H1 (cell line): ENCODE measurements at regions not wholly inside any gene's neighbourhood (a gene's known extent, or its start where the extent isn't known, plus 50 kb on each side); places are given as distances from the start of the nearest gene placed in this dataset.

Experiments
- CTCF ChIA-PET: fragments of 300-600 bp; sonication (Branson Sonifier 250); formaldehyde crosslinking; loops from one replicate; lab custom pipeline; 2021; ENCODE audit not compliant: partially characterized antibody; lab: Charles Lee
- POLR2A ChIA-PET: fragments of 300-600 bp; sonication (Branson Sonifier 250); formaldehyde crosslinking; loops from one replicate; lab custom pipeline; 2021; ENCODE audit warnings: inconsistent platforms; ENCODE audit not compliant: partially characterized antibody; lab: Charles Lee
- DNase-seq, 2 experiments: peaks; one replicate each; pipeline versions ENCODE4 v3.0.0 to v3.0.0-alpha.2; 2010 to 2022; ENCODE audit warnings: low spot score in 2 of 2, low read depth in 1 of 2, mixed read lengths in 1 of 2
- FAIRE-seq: peaks from 2 replicates; lab custom pipeline; 2011; peaks lifted over from hg19 to GRCh38; lab: Jason Lieb, UNC
- H2AFZ ChIP-seq: 2 replicates; pipeline ENCODE4 v1.8.1; 2012; ENCODE audit warnings: low read length, inconsistent platforms
- H2AK5ac ChIP-seq: 2 replicates; pipeline ENCODE4 v1.6.1; 2013; ENCODE audit warnings: low read depth, low read length
- H2BK120ac ChIP-seq: replicated peaks from 2 replicates; pipeline ENCODE3; 2013; ENCODE audit warnings: low read depth, low read length, inconsistent platforms
- H2BK12ac ChIP-seq: 2 replicates; pipeline ENCODE4 v1.6.1; 2013; ENCODE audit warnings: low read depth, low read length
- H2BK15ac ChIP-seq: 2 replicates; pipeline ENCODE4 v1.6.1; 2013; ENCODE audit warnings: low read length
- H2BK20ac ChIP-seq: 2 replicates; pipeline ENCODE4 v1.6.1; 2013; ENCODE audit warnings: low read length
- H2BK5ac ChIP-seq: 2 replicates; pipeline ENCODE4 v1.6.1; 2013; ENCODE audit warnings: low read depth, low read length
- H3K14ac ChIP-seq: 2 replicates; pipeline ENCODE4 v1.6.1; 2013; ENCODE audit warnings: inconsistent platforms; ENCODE audit not compliant: insufficient read length
- H3K18ac ChIP-seq: 2 replicates; pipeline ENCODE4 v1.6.1; 2013; ENCODE audit warnings: low read length; ENCODE audit errors: extremely low read depth
- H3K23ac ChIP-seq: 2 replicates; pipeline ENCODE4 v1.6.1; 2013; ENCODE audit warnings: inconsistent platforms; ENCODE audit not compliant: insufficient read length
- H3K23me2 ChIP-seq: 2 replicates; pipeline ENCODE4 v1.6.1; 2013; ENCODE audit warnings: low read depth, low read length
- H3K27ac ChIP-seq: 2 replicates; pipeline ENCODE4 v1.6.1; 2011; ENCODE audit warnings: low read depth, low read length, inconsistent platforms
- H3K27me3 ChIP-seq, 4 experiments: replicated peaks in 1 of 4; 1 replicate in 1 of 4; 2 replicates in 3 of 4; pipeline versions ENCODE4 v1.6.1 to v1.8.1; 2011 to 2013; ENCODE audit warnings: low read length in 3 of 4, mild to moderate bottlenecking in 3 of 4, inconsistent platforms in 2 of 4, mixed read lengths in 2 of 4, moderate library complexity in 1 of 4; ENCODE audit not compliant: control insufficient read depth in 3 of 4, insufficient read depth in 3 of 4; ENCODE audit errors: extremely low read depth in 1 of 4
- H3K36me3 ChIP-seq, 4 experiments: 2 replicates each; pipeline versions ENCODE4 v1.6.1 to v1.8.1; 2011 to 2013; ENCODE audit warnings: mild to moderate bottlenecking in 4 of 4, low read length in 3 of 4, moderate library complexity in 2 of 4, control low read depth in 1 of 4, inconsistent platforms in 1 of 4; ENCODE audit not compliant: insufficient read depth in 4 of 4, control insufficient read depth in 2 of 4
- H3K4ac ChIP-seq: replicated peaks from 2 replicates; pipeline ENCODE3; 2013; ENCODE audit warnings: low read length, low read depth, mixed read lengths, inconsistent platforms; ENCODE audit not compliant: insufficient read length
- H3K4me1 ChIP-seq, 4 experiments: replicated peaks in 1 of 4; 1 replicate in 1 of 4; 2 replicates in 3 of 4; pipeline versions ENCODE4 v1.6.1 to v1.8.1; 2011 to 2013; ENCODE audit warnings: low read length in 3 of 4, inconsistent platforms in 2 of 4, mixed read lengths in 1 of 4; ENCODE audit not compliant: insufficient read depth in 4 of 4, control insufficient read depth in 3 of 4
- H3K4me2 ChIP-seq, 2 experiments: 2 replicates each; pipeline versions ENCODE4 v1.6.1 to v1.8.1; 2011 to 2013; ENCODE audit warnings: low read depth in 2 of 2, low read length in 2 of 2, control low read depth in 1 of 2, inconsistent platforms in 1 of 2, mild to moderate bottlenecking in 1 of 2; ENCODE audit not compliant: insufficient read depth in 1 of 2
- H3K4me3 ChIP-seq, 4 experiments: fragments of 200-600, 300-600 bp in 1 of 4; sonication (generic), shearing (Covaris generic), sonication (Bioruptor Twin) in 1 of 4; 2 replicates each; pipeline versions ENCODE4 v1.5.1 to v1.8.1; 2011 to 2016; ENCODE audit warnings: low read length in 4 of 4, low read depth in 3 of 4, control low read depth in 2 of 4, inconsistent platforms in 2 of 4, mild to moderate bottlenecking in 2 of 4, mixed read lengths in 1 of 4, moderate library complexity in 1 of 4; ENCODE audit not compliant: insufficient read depth in 2 of 4; ENCODE audit errors: extremely low read depth in 1 of 4
- H3K56ac ChIP-seq: replicated peaks from 2 replicates; pipeline ENCODE3; 2013; ENCODE audit warnings: low read depth, mild to moderate bottlenecking, mixed read lengths, low read length, inconsistent platforms; ENCODE audit not compliant: insufficient read length
- H3K79me1 ChIP-seq: 2 replicates; pipeline ENCODE4 v1.6.1; 2013; ENCODE audit warnings: low read depth, low read length, control low read depth
- H3K79me2 ChIP-seq, 2 experiments: 2 replicates each; pipeline versions ENCODE4 v1.6.1 to v1.8.1; 2012 to 2013; ENCODE audit warnings: low read length in 2 of 2, mild to moderate bottlenecking in 2 of 2, inconsistent platforms in 1 of 2; ENCODE audit not compliant: insufficient read depth in 2 of 2, control insufficient read depth in 1 of 2
- H3K9ac ChIP-seq, 4 experiments: replicated peaks in 1 of 4; 1 replicate in 1 of 4; 2 replicates in 3 of 4; pipeline versions ENCODE4 v1.6.1 to v1.8.1; 2011 to 2013; ENCODE audit warnings: low read depth in 3 of 4, low read length in 3 of 4, control low read depth in 2 of 4, mild to moderate bottlenecking in 2 of 4, moderate library complexity in 2 of 4, inconsistent platforms in 1 of 4; ENCODE audit errors: extremely low read depth in 1 of 4
- H3K9me3 ChIP-seq, 2 experiments: 2 replicates each; pipeline versions ENCODE4 v1.6.1 to v1.8.1; 2012 to 2013; ENCODE audit warnings: mild to moderate bottlenecking in 2 of 2, moderate library complexity in 2 of 2, control low read depth in 1 of 2, inconsistent platforms in 1 of 2, low read depth in 1 of 2, low read length in 1 of 2, mixed read lengths in 1 of 2; ENCODE audit not compliant: insufficient read depth in 2 of 2
- H4K20me1 ChIP-seq, 2 experiments: replicated peaks in 1 of 2; 2 replicates each; pipeline versions ENCODE3 to v1.8.1; 2011 to 2013; ENCODE audit warnings: inconsistent platforms in 2 of 2, low read length in 2 of 2, mild to moderate bottlenecking in 1 of 2; ENCODE audit not compliant: insufficient read depth in 2 of 2, control insufficient read depth in 1 of 2
- H4K5ac ChIP-seq: 2 replicates; pipeline ENCODE4 v1.6.1; 2013; ENCODE audit warnings: low read length, low read depth, mixed read lengths, inconsistent platforms; ENCODE audit not compliant: insufficient read length
- H4K8ac ChIP-seq: 2 replicates; pipeline ENCODE4 v1.8.0; 2013; ENCODE audit warnings: mild to moderate bottlenecking, moderate library complexity, low read length, inconsistent platforms; ENCODE audit not compliant: insufficient read depth; ENCODE audit errors: extremely low read depth
- H4K91ac ChIP-seq: replicated peaks from 2 replicates; pipeline ENCODE3; 2013; ENCODE audit warnings: low read length, mixed read lengths, inconsistent platforms; ENCODE audit not compliant: insufficient read length
- BCL11A ChIP-seq, 2 experiments: IDR thresholded peaks; one replicate each; pipeline ENCODE4 v1.6.1; 2011; ENCODE audit warnings: low read depth in 2 of 2, low read length in 2 of 2, mild to moderate bottlenecking in 2 of 2
- BRCA1 ChIP-seq: IDR thresholded peaks from 2 replicates; pipeline ENCODE4 v1.6.1; 2012; ENCODE audit warnings: low read depth, low read length, improper control_type of control experiment
- CHD2 ChIP-seq: IDR thresholded peaks from 2 replicates; pipeline ENCODE4 v1.6.1; 2012; ENCODE audit warnings: low read length, improper control_type of control experiment
- CTBP2 ChIP-seq: IDR thresholded peaks from 2 replicates; pipeline ENCODE4 v1.7.0; 2011; ENCODE audit warnings: borderline replicate concordance, mild to moderate bottlenecking, moderate library complexity, mixed read lengths, low read length; ENCODE audit not compliant: insufficient read depth, insufficient read length
- EGR1 ChIP-seq: IDR thresholded peaks from 2 replicates; pipeline ENCODE4 v1.6.1; 2011; ENCODE audit warnings: low read depth, low read length, borderline replicate concordance
- JUN ChIP-seq: IDR thresholded peaks from 2 replicates; pipeline ENCODE4 v1.6.1; 2011; ENCODE audit warnings: low read depth, mild to moderate bottlenecking, improper control_type of control experiment, low read length
- NANOG ChIP-seq: IDR thresholded peaks from 2 replicates; pipeline ENCODE4 v1.6.1; 2011; ENCODE audit warnings: low read length, low read depth, mild to moderate bottlenecking, inconsistent platforms; ENCODE audit not compliant: insufficient read depth, poor library complexity, severe bottlenecking
- RXRA ChIP-seq: IDR thresholded peaks from 2 replicates; pipeline ENCODE4 v1.6.1; 2011; ENCODE audit warnings: low read depth, mild to moderate bottlenecking, low read length, moderate library complexity; ENCODE audit not compliant: insufficient read depth
- SAP30 ChIP-seq: fragments of 300-600 bp; sonication (generic); IDR thresholded peaks from 2 replicates; pipeline ENCODE4 v1.7.1; 2012; ENCODE audit warnings: low read length, moderate library complexity, mild to moderate bottlenecking, inconsistent platforms; ENCODE audit not compliant: insufficient read depth, insufficient replicate concordance
- SP2 ChIP-seq: IDR thresholded peaks from 2 replicates; pipeline ENCODE4 v1.6.1; 2012; ENCODE audit warnings: mild to moderate bottlenecking, low read length, inconsistent platforms
- TEAD4 ChIP-seq: IDR thresholded peaks from 2 replicates; pipeline ENCODE4 v1.6.1; 2012; ENCODE audit warnings: low read depth, low read length, inconsistent platforms, mixed read lengths
- YY1 ChIP-seq: IDR thresholded peaks from 2 replicates; pipeline ENCODE4 v1.6.1; 2011; ENCODE audit warnings: low read depth, mild to moderate bottlenecking, low read length
- ZNF274 ChIP-seq: IDR thresholded peaks from 2 replicates; pipeline ENCODE4 v1.7.0; 2012; ENCODE audit warnings: low read length, borderline replicate concordance; ENCODE audit errors: extremely low read depth
- WGBS, 2 experiments: shearing (Covaris generic) in 1 of 2; methylation state at CpG; one replicate each; pipeline versions ENCODE4 v1.1.6 to v1.1.7; 2013 to 2015; ENCODE audit warnings: low lambda C conversion rate in 2 of 2, mixed read lengths in 2 of 2, inconsistent platforms in 1 of 2, low coverage in 1 of 2, missing lambda C conversion rate in 1 of 2; ENCODE audit not compliant: insufficient replicate concordance in 2 of 2, insufficient coverage in 1 of 2, insufficient read length in 1 of 2; ENCODE audit errors: extremely low coverage in 1 of 2, missing lambda C conversion rate in 1 of 2; 5-methylcytosine and 5-hydroxymethylcytosine counted together
- TF ChIP-seq, protein P1 (sequence below): IDR thresholded peaks from 2 replicates; pipeline ENCODE4 v1.6.1; 2012; ENCODE audit warnings: inconsistent platforms

DNA sequence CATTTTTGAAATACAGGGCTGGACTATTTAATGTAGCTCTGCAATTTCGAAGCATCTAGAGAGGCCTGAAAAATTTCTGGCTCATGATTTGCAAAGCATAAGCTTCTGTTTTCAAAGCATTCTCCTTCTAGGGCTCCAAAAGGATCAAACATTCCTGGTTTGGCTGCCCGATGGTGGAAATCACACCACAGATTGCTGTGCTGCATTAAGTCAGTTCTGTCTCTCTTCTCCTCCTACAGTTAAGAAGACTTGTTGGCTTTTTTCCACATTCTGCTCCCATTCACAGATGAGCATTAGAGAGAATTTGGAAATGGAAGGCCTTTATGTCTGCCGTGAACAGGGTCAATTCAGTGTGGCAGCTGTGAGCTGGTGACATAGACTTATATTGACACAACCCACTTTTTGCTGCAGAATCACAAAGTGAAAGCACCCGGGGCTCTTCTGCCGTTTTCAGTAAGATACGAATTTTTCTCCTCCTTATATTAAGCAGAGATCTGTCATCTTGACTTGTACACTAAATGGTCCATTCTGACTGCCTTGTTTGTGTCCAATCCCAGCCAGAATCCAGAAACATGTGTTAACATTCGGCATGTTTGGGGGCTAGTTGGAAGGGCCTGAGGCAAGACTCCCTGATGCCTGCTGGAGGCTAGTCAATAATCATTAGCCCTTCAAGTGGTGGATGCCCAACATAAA lies 330.8 kb upstream of the DEFB112 start:
- no peak for FAIRE-seq
- peak overlapping the region; percentile 54 for H2AFZ ChIP-seq
- CTCF ChIA-PET: interaction anchor here (0.7 to 1.5 kb wide), 11 partner anchors 9 to 220 kb away, joined by 3 to 9 read pairs (median 3); no protein-coding TSS in a partner anchor
- TF ChIP-seq JUN (no peak), RXRA (no peak), TEAD4 (no peak), YY1 (no peak), EGR1 (no peak), SP2 (no peak), CTBP2 (no peak), CHD2 (no peak), BCL11A (IDR thresholded peaks at IDR 0.05; ENCODE audit: low read depth in 2 of 2, low read length in 2 of 2) (no peak), ZNF274 (no peak), NANOG (no peak), SAP30 (no peak), BRCA1 (no peak)
- TF ChIP-seq, protein P1, sequence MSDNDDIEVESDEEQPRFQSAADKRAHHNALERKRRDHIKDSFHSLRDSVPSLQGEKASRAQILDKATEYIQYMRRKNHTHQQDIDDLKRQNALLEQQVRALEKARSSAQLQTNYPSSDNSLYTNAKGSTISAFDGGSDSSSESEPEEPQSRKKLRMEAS: no peak

More for the DNA sequence above, 330.8 kb upstream of the DEFB112 start:
- H3K4me2 ChIP-seq: no peak overlapping the region
- no peaks in the 10 kb centered on the region for H3K27me3 ChIP-seq
- H3K18ac ChIP-seq: no peak overlapping the region
- H3K79me2 ChIP-seq: no peaks in the 10 kb centered on the region
- H3K9me3 ChIP-seq: no peaks in the 10 kb centered on the region
- no peak overlapping the region for H4K91ac ChIP-seq
- POLR2A ChIA-PET: no interaction called here
- no peaks in the 10 kb centered on the region for H4K20me1 ChIP-seq
- H3K4ac ChIP-seq: no peak overlapping the region
- H2AK5ac ChIP-seq: no peak overlapping the region
- WGBS, 2 experiments: 84% methylated on average over 6 of the region's 7 CpGs; no CpG with 5 or more reads in 1 of the 2 experiments
- H3K23me2 ChIP-seq: no peaks in the 10 kb centered on the region
- H2BK12ac ChIP-seq: no peak overlapping the region
- no peak overlapping the region for H2BK15ac ChIP-seq
- no peak overlapping the region for H4K8ac ChIP-seq
- no peaks in the 10 kb centered on the region for H3K36me3 ChIP-seq
- H3K79me1 ChIP-seq: no peaks in the 10 kb centered on the region
- H3K23ac ChIP-seq: no peak overlapping the region
- no peak for DNase-seq
- H3K4me3 ChIP-seq: no peak overlapping the region
- no peak overlapping the region for H3K14ac ChIP-seq
- no peaks in the 10 kb centered on the region for H3K4me1 ChIP-seq
- no peak overlapping the region for H3K56ac ChIP-seq
- H2BK5ac ChIP-seq: no peak overlapping the region
- H2BK120ac ChIP-seq: no peak overlapping the region
- H4K5ac ChIP-seq: no peak overlapping the region
- no peak overlapping the region for H3K9ac ChIP-seq
- H3K27ac ChIP-seq: no peak overlapping the region
- H2BK20ac ChIP-seq: no peak overlapping the region
